Heart left ventricle (tissue), 16 donors: ENCODE measurements at regions not wholly inside any gene's neighbourhood (a gene's known extent, or its start where the extent isn't known, plus 50 kb on each side); places are given as distances from the start of the nearest gene placed in this dataset.

Experiments
- ATAC-seq, 4 donors: fragments of 200-7000 bp; cut with Tn5 transposase; one replicate each; pipeline ENCODE4 v1.9.1; 2020 to 2022; ENCODE audit warnings: moderate library complexity in 4 of 4, mild to moderate bottlenecking in 3 of 4, moderate number of reproducible peaks in 1 of 4
- DNase-seq, 5 donors: peaks; one replicate each; pipeline ENCODE4 v3.0.0-alpha.2; 2020
- H3K27ac ChIP-seq, 12 donors: fragments of 200-600 bp; sonication (generic) in 4 of 12; one replicate each; pipeline versions ENCODE4 v1.5.0 to v1.8.0; 2016 to 2022; ENCODE audit warnings: mild to moderate bottlenecking in 2 of 12
- H3K27me3 ChIP-seq, 9 donors: fragments of 200-600 bp; sonication (generic) in 2 of 9; one replicate each; pipeline versions ENCODE4 v1.5.1 to v1.8.0; 2016 to 2022; ENCODE audit warnings: mild to moderate bottlenecking in 3 of 9
- H3K36me3 ChIP-seq, 9 donors: fragments of 200-600 bp; sonication (generic) in 2 of 9; one replicate each; pipeline versions ENCODE4 v1.5.0 to v1.8.0; 2018 to 2022; ENCODE audit warnings: mild to moderate bottlenecking in 2 of 9
- H3K4me1 ChIP-seq, 12 donors: fragments of 200-600 bp; sonication (generic) in 4 of 12; one replicate each; pipeline versions ENCODE4 v1.5.0 to v1.8.0; 2016 to 2022; ENCODE audit warnings: mild to moderate bottlenecking in 3 of 12
- H3K4me3 ChIP-seq, 12 donors: fragments of 200-600 bp; sonication (generic) in 4 of 12; one replicate each; pipeline versions ENCODE4 v1.5.0 to v1.8.0; 2017 to 2022; ENCODE audit warnings: mild to moderate bottlenecking in 9 of 12, moderate library complexity in 4 of 12
- H3K9me3 ChIP-seq, 12 donors: fragments of 200-600 bp; sonication (generic) in 4 of 12; one replicate each; pipeline versions ENCODE4 v1.5.0 to v1.8.0; 2016 to 2022; ENCODE audit warnings: mild to moderate bottlenecking in 1 of 12
- POLR2A ChIP-seq, 2 donors: fragments of 450-650 bp; IDR thresholded peaks; one replicate each; pipeline ENCODE4 v1.6.1; 2017; ENCODE audit warnings: antibody characterized with exemption in 2 of 2, mild to moderate bottlenecking in 2 of 2, moderate library complexity in 2 of 2
- WGBS, 4 donors: extraction: QIAGEN DNeasy Blood & Tissue Kit in 2 of 4; methylation state at CpG; one replicate each; pipeline versions ENCODE4 v1.1.5 to v1.1.7; 2013 to 2018; 5-methylcytosine and 5-hydroxymethylcytosine counted together
- intact Hi-C, 10 donors: fragments of 100-400 bp; cut with DNase I; formaldehyde crosslinking; loops; one replicate each; pipeline versions ENCODE4 v1.11.1 to v1.14.2; 2022
- TF ChIP-seq, protein P1 (sequence below), 12 donors: fragments of 200-600 bp; sonication (generic) in 4 of 12; IDR thresholded peaks; one replicate each; pipeline versions ENCODE4 v1.5.0 to v1.8.0; 2018 to 2022; ENCODE audit warnings: antibody characterized with exemption in 12 of 12, mild to moderate bottlenecking in 5 of 12
- donor health status: ischemic (EF 13 %, LVEDD 7.1; RV severe dilation, severe dysfunction).
- donor health status: healthy with polysubstance abuse.
- donor health status: DM: no; HTN: yes; CAD: no.
- donor health status: DM: no; HTN: no; CAD: no.
- donor health status: ischemic (EF 25% LVEDD 6.9; RV normal size, moderate dysfunction).
- donor health status: ischemic (EF 25% LVEDD 5.7; RV mildly dilated, moderate dysfunction).
- donor health status: healthy.
- donor health status: DM: yes; HTN: yes; CAD: no.
- donor health status: ischemic (EF 35%, LVEDD 5.7; RV mildly dilated, moderate dysfunction).
- donor health status: nonischemic (EF 11% LVEDD 7.7; RV severe dilation, severe dysfunction).
- donor health status: DM: yes; HTN: yes; CAD: no.
- donor health status: PGD.
- donor health status: ischemic (EF 29% LVEDD 5.4; RV normal size, mild dysfunction).
- donor health status: nonischemic (EF 23%, LVEDD 6.1; RV moderate dilation, normal function).

DNA sequence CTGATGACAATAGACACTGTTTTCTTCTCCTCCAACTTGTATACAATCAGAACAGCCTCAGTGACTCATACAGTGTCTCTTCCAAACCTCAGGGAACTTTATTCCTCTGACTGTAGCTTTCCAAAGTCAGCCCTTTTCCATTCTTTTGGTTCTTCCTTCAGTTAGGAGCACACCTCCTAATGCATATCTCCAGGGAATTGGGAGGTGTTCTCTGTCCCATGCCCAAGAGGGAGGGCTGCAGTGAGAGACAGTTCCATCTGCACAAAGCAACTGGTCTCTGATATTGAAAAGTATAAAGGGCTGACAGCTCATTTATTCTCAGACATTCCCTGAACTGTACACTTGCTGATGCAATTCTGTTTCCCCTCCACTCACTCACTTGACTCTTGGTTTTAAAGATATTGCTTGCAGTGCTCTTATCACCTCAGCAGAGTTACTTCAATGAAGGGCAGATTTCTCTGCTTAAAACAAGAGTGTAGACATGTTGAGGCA, 337.8 kb upstream of the TBC1D5 start:
- peaks cover 0 to 4% (median 0%) of the 10 kb centered on the region in 9 donors for H3K27me3 ChIP-seq
- H3K4me3 ChIP-seq: no peak overlapping the region
- ATAC-seq (no peak), DNase-seq (no peak)
- TF ChIP-seq, protein P1, sequence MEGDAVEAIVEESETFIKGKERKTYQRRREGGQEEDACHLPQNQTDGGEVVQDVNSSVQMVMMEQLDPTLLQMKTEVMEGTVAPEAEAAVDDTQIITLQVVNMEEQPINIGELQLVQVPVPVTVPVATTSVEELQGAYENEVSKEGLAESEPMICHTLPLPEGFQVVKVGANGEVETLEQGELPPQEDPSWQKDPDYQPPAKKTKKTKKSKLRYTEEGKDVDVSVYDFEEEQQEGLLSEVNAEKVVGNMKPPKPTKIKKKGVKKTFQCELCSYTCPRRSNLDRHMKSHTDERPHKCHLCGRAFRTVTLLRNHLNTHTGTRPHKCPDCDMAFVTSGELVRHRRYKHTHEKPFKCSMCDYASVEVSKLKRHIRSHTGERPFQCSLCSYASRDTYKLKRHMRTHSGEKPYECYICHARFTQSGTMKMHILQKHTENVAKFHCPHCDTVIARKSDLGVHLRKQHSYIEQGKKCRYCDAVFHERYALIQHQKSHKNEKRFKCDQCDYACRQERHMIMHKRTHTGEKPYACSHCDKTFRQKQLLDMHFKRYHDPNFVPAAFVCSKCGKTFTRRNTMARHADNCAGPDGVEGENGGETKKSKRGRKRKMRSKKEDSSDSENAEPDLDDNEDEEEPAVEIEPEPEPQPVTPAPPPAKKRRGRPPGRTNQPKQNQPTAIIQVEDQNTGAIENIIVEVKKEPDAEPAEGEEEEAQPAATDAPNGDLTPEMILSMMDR (IDR thresholded peaks at IDR 0.05): no peak
- TF ChIP-seq POLR2A (IDR thresholded peaks at IDR 0.05): no peak
- H3K4me1 ChIP-seq: no peaks in the 10 kb centered on the region
- no peaks in the 10 kb centered on the region for H3K9me3 ChIP-seq
- no peaks in the 10 kb centered on the region for H3K36me3 ChIP-seq
- no peak overlapping the region for H3K27ac ChIP-seq
- intact Hi-C loops: no loop called here

DNA sequence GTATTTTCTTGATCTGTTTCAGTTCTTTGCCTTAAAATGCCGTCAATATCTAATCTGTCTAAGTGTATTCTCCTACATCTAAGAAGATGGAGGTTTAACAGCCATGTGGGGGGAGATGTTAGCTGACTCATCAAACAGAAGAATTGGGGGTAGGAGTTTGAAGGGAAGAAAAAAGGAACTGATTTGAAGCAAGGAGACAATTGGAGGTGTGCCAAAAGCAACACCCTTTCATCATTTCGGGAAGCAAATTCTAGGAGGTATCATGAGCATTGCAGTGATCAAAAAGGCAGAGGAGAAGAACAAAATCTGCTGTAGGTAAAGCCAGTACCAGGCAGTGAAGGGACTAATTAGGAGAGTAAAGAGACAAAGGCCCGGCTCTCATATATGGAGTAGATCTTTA, 337.3 kb upstream of the TBC1D5 start:
- no peak overlapping the region for H3K27ac ChIP-seq
- no peaks in the 10 kb centered on the region for H3K27me3 ChIP-seq
- ATAC-seq (no peak), DNase-seq (no peak)
- H3K9me3 ChIP-seq: no peaks in the 10 kb centered on the region
- H3K36me3 ChIP-seq: no peaks in the 10 kb centered on the region
- H3K4me1 ChIP-seq: no peaks in the 10 kb centered on the region
- TF ChIP-seq, protein P1 (IDR thresholded peaks at IDR 0.05): no peak
- no peak for TF ChIP-seq POLR2A (IDR thresholded peaks at IDR 0.05)
- WGBS, 4 donors: 46 to 58% (median 52%) methylated on average over 3 of the region's 3 CpGs
- intact Hi-C loops: no loop called here
- H3K4me3 ChIP-seq: no peak overlapping the region

DNA sequence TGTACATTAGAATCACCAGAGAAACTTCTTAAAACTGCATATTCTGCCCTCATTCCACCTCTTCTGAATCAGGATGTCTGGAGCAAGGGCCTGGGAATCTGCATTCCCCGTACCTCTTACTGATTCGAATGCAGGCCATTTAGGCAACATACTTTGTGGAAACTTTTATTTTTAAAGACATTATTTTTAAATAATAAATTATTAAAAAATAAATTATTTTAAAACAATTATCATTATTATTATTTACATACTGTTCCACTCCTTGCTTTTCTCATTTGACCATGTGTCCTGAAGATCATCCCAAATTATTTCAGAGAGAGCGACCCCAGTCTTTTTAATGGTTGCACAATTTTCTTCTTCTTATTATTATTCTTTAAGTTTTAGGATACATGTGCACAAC, 336.6 kb upstream of the TBC1D5 start:
- no peak for TF ChIP-seq POLR2A (IDR thresholded peaks at IDR 0.05)
- TF ChIP-seq, protein P1 (IDR thresholded peaks at IDR 0.05): no peak
- Histone ChIP-seq H3K36me3 (no peaks in the 10 kb centered on the region), H3K4me1 (no peaks in the 10 kb centered on the region), H3K4me3 (no peak overlapping the region), H3K27ac (no peak overlapping the region), H3K27me3 (no peaks in the 10 kb centered on the region), H3K9me3 (no peaks in the 10 kb centered on the region)
- 92 to 95% (median 94%) methylated on average over 3 of the region's 3 CpGs for WGBS, 4 donors
- ATAC-seq: no peak
- intact Hi-C loops: no loop called here
- DNase-seq: no peak

DNA sequence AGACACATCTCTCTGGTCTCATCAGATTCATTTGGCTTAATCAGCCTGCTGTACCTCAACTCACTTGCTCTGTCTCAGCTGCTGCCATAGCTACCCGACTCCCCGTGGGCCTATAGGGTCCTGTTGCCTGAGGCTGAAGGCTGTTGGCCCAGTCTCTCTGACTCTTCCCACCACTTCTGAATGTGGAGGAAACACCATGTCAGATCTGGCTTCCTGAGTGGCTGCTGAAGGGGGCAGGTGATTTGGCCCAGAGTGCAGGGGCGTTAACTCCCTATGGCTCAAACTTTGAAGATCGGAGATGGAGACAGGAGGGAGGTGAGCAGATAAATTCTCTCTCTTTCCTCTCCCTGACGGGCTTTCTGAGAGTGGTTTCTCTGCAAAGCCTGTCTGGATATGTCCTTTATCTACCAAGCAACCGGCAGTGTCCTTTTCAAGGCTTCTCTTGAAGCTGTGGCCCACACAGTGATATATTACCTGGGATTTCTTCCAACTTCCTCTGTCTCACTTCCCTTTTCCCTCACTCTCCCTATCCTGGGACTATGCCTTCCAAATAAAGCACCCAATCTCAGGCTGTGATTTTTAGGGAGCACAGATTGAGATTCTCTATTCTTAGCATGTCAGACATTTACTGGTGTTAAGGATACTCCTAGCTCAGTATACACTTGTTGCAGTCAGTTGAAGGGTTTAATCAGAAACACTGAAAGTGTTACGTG, 334.9 kb upstream of the TBC1D5 start:
- no peaks in the 10 kb centered on the region for H3K36me3 ChIP-seq
- peak in 1 of 4 donors; percentile 15 for ATAC-seq
- intact Hi-C loops: no loop called here
- WGBS, 4 donors: 46 to 56% (median 53%) methylated on average over 7 of the region's 7 CpGs
- no peak for TF ChIP-seq POLR2A (IDR thresholded peaks at IDR 0.05)
- TF ChIP-seq, protein P1 (IDR thresholded peaks at IDR 0.05): no peak
- no peaks in the 10 kb centered on the region for H3K9me3 ChIP-seq
- H3K27me3 ChIP-seq: no peaks in the 10 kb centered on the region
- DNase-seq: no peak
- no peaks in the 10 kb centered on the region for H3K4me1 ChIP-seq
- H3K27ac ChIP-seq: no peak overlapping the region
- H3K4me3 ChIP-seq: no peak overlapping the region
